Caco-2 (cell line): ENCODE measurements at regions not wholly inside any gene's neighbourhood (a gene's known extent, or its start where the extent isn't known, plus 50 kb on each side); places are given as distances from the start of the nearest gene placed in this dataset.

Experiments
- BruUV-seq: library from RNA; stranded (reverse); fragments of 400-500 nt; replicated peaks from 2 replicates; lab custom pipeline; 2021; lab: Mats Ljungman, UMichigan
- CTCF ChIA-PET: fragments of 300-600 bp; sonication (Branson Sonifier 250); formaldehyde crosslinking; loops from one replicate; lab custom pipeline; 2022; ENCODE audit warnings: antibody characterized with exemption; lab: Charles Lee
- POLR2A ChIA-PET: fragments of 300-600 bp; sonication (Branson Sonifier 250); formaldehyde crosslinking; loops from one replicate; lab custom pipeline; 2022; ENCODE audit warnings: antibody characterized with exemption; lab: Charles Lee
- DNase-seq, 2 experiments: peaks; one replicate each; pipeline versions ENCODE4 v3.0.0 to v3.0.0-alpha.2; 2020 to 2022
- H3K27me3 ChIP-seq: replicated peaks from 2 replicates; pipeline ENCODE4 v1.6.0; 2011; ENCODE audit warnings: low read length; ENCODE audit not compliant: control insufficient read depth, insufficient read depth
- H3K36me3 ChIP-seq: 2 replicates; pipeline ENCODE4 v1.5.1; 2011; ENCODE audit warnings: low read length; ENCODE audit not compliant: control insufficient read depth, insufficient read depth
- H3K4me1 ChIP-seq: fragments of 250-450 bp; sonication (Bioruptor Pico); 2 replicates; pipeline ENCODE4 v1.5.1; 2020; ENCODE audit warnings: mild to moderate bottlenecking
- H3K4me3 ChIP-seq: 2 replicates; pipeline ENCODE4 v1.5.1; 2011; ENCODE audit warnings: low read depth, mild to moderate bottlenecking, control low read depth, low read length
- H3K9me3 ChIP-seq: fragments of 250-450 bp; sonication (Bioruptor Pico); 2 replicates; pipeline ENCODE4 v1.5.1; 2020; ENCODE audit warnings: mild to moderate bottlenecking, moderate library complexity
- H3K27ac Mint-ChIP-seq: one replicate; pipeline ENCODE4 v1.8.0; 2022; ENCODE audit warnings: mixed read lengths; ENCODE audit not compliant: unreplicated experiment
- H3K27me3 Mint-ChIP-seq: one replicate; pipeline ENCODE4 v1.8.0; 2022; ENCODE audit warnings: mixed read lengths; ENCODE audit not compliant: insufficient read depth, unreplicated experiment
- H3K36me3 Mint-ChIP-seq: one replicate; pipeline ENCODE4 v1.8.0; 2022; ENCODE audit warnings: mild to moderate bottlenecking, mixed read lengths; ENCODE audit not compliant: insufficient read depth, unreplicated experiment
- H3K4me1 Mint-ChIP-seq: one replicate; pipeline ENCODE4 v1.8.0; 2022; ENCODE audit warnings: low read depth, mixed read lengths; ENCODE audit not compliant: unreplicated experiment
- H3K4me3 Mint-ChIP-seq: one replicate; pipeline ENCODE4 v1.8.0; 2022; ENCODE audit warnings: mild to moderate bottlenecking, moderate library complexity, mixed read lengths; ENCODE audit not compliant: unreplicated experiment
- H3K9me3 Mint-ChIP-seq: one replicate; pipeline ENCODE4 v1.8.0; 2022; ENCODE audit warnings: mixed read lengths; ENCODE audit not compliant: unreplicated experiment
- CTCF ChIP-seq, 2 experiments: fragments of 200-600 bp in 1 of 2; IDR thresholded peaks; 1 replicate in 1 of 2; 2 replicates in 1 of 2; pipeline versions ENCODE4 v1.5.1 to v1.8.0; 2011 to 2022; ENCODE audit warnings: antibody characterized with exemption in 1 of 2, control low read depth in 1 of 2, inconsistent platforms in 1 of 2, low read depth in 1 of 2, low read length in 1 of 2, mild to moderate bottlenecking in 1 of 2, moderate library complexity in 1 of 2; ENCODE audit not compliant: insufficient read depth in 1 of 2, severe bottlenecking in 1 of 2, unreplicated experiment in 1 of 2
- intact Hi-C: fragments of 100-400 bp; cut with micrococcal nuclease; formaldehyde crosslinking; loops from one replicate; pipeline ENCODE4 v1.10.0; 2022; ENCODE audit not compliant: unreplicated experiment

- POLR2A ChIA-PET = no interaction called here
- no peaks in the 10 kb centered on the region for H3K9me3 ChIP-seq
- TF ChIP-seq CTCF (IDR thresholded peaks at IDR 0.05; ENCODE audit: insufficient read depth in 1 of 2, low read depth in 1 of 2, low read length in 1 of 2, severe bottlenecking in 1 of 2, unreplicated experiment in 1 of 2) = no peak
Measured at GRCh38 chr15:77854980-77855379, 222.3 kb upstream of the LINGO1 start.

GRCh38 chr15:77853910-77854309, 221.2 kb upstream of the LINGO1 start:
- Mint-ChIP-seq H3K4me3 (no peak overlapping the region), H3K9me3 (peaks cover 9% of the 10 kb centered on the region), H3K27ac (no peak overlapping the region), H3K36me3 (no peaks in the 10 kb centered on the region), H3K4me1 (no peaks in the 10 kb centered on the region), H3K27me3 (peaks cover 5% of the 10 kb centered on the region)
- no TSS peak for BruUV-seq
- H3K4me1 ChIP-seq = 0 out of 2 replicates have a peak, but pooled peaks cover 6% of the 10 kb centered on the region
- intact Hi-C loops = no loop called here
- no peak for TF ChIP-seq CTCF (IDR thresholded peaks at IDR 0.05; ENCODE audit: insufficient read depth in 1 of 2, low read depth in 1 of 2, low read length in 1 of 2, severe bottlenecking in 1 of 2, unreplicated experiment in 1 of 2)
- POLR2A ChIA-PET = no interaction called here
- no peak for DNase-seq
- no peaks in the 10 kb centered on the region for H3K36me3 ChIP-seq
- no peaks in the 10 kb centered on the region for H3K27me3 ChIP-seq
- no peak overlapping the region for H3K4me3 ChIP-seq
- no peaks in the 10 kb centered on the region for H3K9me3 ChIP-seq
- CTCF ChIA-PET = no interaction called here

More at GRCh38 chr15:77854980-77855379, 222.3 kb upstream of the LINGO1 start:
- no peak overlapping the region for H3K4me3 Mint-ChIP-seq
- Histone ChIP-seq H3K4me3 (no peak overlapping the region), H3K27me3 (no peaks in the 10 kb centered on the region), H3K4me1 (0 out of 2 replicates have a peak, but pooled peaks cover 6% of the 10 kb centered on the region), H3K36me3 (no peaks in the 10 kb centered on the region)
- peaks cover 5% of the 10 kb centered on the region for H3K27me3 Mint-ChIP-seq
- H3K36me3 Mint-ChIP-seq = no peaks in the 10 kb centered on the region
- intact Hi-C loops = no loop called here
- no peak for DNase-seq
- no peaks in the 10 kb centered on the region for H3K4me1 Mint-ChIP-seq
- peaks cover 8% of the 10 kb centered on the region for H3K9me3 Mint-ChIP-seq
- CTCF ChIA-PET = interaction anchor here (0.7 kb wide), 2 partner anchors 31 to 830 kb away, joined by 3 to 4 read pairs; no protein-coding TSS in a partner anchor
- BruUV-seq = no TSS peak
- H3K27ac Mint-ChIP-seq = no peak overlapping the region

- H3K27me3 Mint-ChIP-seq = peaks cover 5% of the 10 kb centered on the region
- Histone ChIP-seq H3K27me3 (no peaks in the 10 kb centered on the region), H3K9me3 (no peaks in the 10 kb centered on the region), H3K4me1 (0 out of 2 replicates have a peak, but pooled peaks cover 6% of the 10 kb centered on the region), H3K4me3 (no peak overlapping the region), H3K36me3 (no peaks in the 10 kb centered on the region)
- POLR2A ChIA-PET = no interaction called here
- H3K4me1 Mint-ChIP-seq = no peaks in the 10 kb centered on the region
- TF ChIP-seq CTCF (IDR thresholded peaks at IDR 0.05; ENCODE audit: insufficient read depth in 1 of 2, low read depth in 1 of 2, low read length in 1 of 2, severe bottlenecking in 1 of 2, unreplicated experiment in 1 of 2) = no peak
- H3K36me3 Mint-ChIP-seq = no peaks in the 10 kb centered on the region
- CTCF ChIA-PET = interaction anchor here (1.1 kb wide), 1 partner anchor 17 kb away, joined by 4 read pairs; no protein-coding TSS in a partner anchor
- intact Hi-C loops = no loop called here
- DNase-seq = no peak
- no peak overlapping the region for H3K27ac Mint-ChIP-seq
- H3K9me3 Mint-ChIP-seq = peaks cover 9% of the 10 kb centered on the region
- H3K4me3 Mint-ChIP-seq = no peak overlapping the region
- BruUV-seq = no TSS peak
Measured at GRCh38 chr15:77853008-77853328, 220.3 kb upstream of the LINGO1 start.
